Testis (tissue), 2 donors: ENCODE measurements at regions not wholly inside any gene's neighbourhood (a gene's known extent, or its start where the extent isn't known, plus 50 kb on each side); places are given as distances from the start of the nearest gene placed in this dataset.

Experiments used
- CTCF ChIP-seq, 3 experiments: fragments of 450-650 bp in 2 of 3; fragments of 200-600 bp in 1 of 3; sonication (generic) in 1 of 3; IDR thresholded peaks; one replicate each; pipeline ENCODE4 v1.5.1; 2016 to 2019; ENCODE audit warnings: antibody characterized with exemption in 3 of 3, mild to moderate bottlenecking in 2 of 3, moderate library complexity in 1 of 3
- POLR2A ChIP-seq: fragments of 450-650 bp; IDR thresholded peaks from one replicate; pipeline ENCODE4 v1.6.1; 2017; ENCODE audit warnings: antibody characterized with exemption, mild to moderate bottlenecking, moderate library complexity

GRCh38 chr9:85213650-85214607 is 527.8 kb downstream of the AGTPBP1 start:
- TF ChIP-seq CTCF (IDR thresholded peaks at IDR 0.05) (no peak), POLR2A (no peak)
